ENCODE measurements at regions not wholly inside any gene's neighbourhood (a gene's known extent, or its start where the extent isn't known, plus 50 kb on each side); places are given as distances from the start of the nearest gene placed in this dataset.

DNA sequence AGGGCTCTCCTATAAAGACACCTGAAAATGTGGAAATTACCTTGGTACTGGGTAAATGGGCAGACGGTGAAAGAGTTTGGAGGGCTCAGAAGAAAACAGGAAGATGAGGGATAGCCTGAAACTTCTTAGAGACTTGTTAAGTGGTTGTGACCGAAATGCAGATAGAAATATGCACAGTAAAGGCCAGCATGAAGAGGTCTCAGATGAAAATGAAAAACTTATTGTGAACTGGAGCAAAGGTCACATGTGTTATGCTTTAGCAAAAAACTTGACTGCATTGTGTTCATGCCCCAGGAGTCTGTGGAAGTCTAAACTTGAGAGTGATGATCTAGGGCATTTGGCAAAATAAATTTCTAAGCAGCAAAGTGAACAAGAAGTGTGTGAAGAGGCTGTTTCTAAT, 137.1 kb downstream of the CBLN2 start:
- H3K4me1 Mint-ChIP-seq, result no peaks in the 10 kb centered on the region
- H3K36me3 Mint-ChIP-seq, result no peaks in the 10 kb centered on the region
- DNase-seq (ENCODE audit: low spot score in 2 of 2) (no peak), ATAC-seq (no peak)
- peaks cover 13% of the 10 kb centered on the region for H3K9me3 Mint-ChIP-seq
- no peak overlapping the region for H3K4me3 Mint-ChIP-seq
- no peak overlapping the region for H3K27ac Mint-ChIP-seq

DNA sequence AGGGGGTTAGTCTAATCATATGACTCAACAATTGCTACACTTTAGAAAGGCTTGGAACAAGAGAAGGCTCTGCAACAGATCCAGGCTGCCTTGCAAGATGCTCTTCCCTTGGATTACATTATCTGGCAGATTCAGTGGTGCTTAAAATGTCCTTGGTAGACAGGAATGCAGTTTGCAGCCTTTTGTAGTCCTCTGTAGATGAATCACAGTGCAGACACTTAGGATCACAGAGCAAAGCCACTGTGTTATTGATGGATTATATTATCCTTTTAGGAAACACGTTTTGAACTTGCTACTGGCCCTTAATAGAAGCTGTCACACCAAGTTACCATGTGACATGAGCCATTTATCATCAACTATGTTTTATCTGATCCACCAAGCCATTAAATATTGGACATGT, 152.2 kb downstream of the CBLN2 start:
- DNase-seq (ENCODE audit: low spot score in 2 of 2) (no peak), ATAC-seq (no peak)
- H3K9me3 Mint-ChIP-seq, result peaks cover 8% of the 10 kb centered on the region

DNA sequence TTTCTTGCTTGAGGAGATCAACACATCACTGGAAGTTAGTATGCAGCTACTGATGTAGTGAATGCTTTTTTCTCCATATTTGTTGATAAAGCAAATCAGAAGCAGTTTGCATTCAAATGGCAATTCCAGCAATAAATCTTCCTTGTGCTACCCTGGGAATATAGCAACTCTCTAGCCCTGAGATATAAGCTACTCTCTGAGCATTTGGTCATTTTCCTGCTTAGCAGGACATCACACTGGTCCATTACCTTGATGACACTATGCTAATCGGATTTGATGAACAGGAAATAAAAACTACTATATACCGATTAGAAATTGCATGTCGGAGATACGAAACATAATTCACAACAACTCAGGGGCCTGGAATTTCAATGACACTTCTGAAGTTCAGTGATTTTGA, 152.7 kb downstream of the CBLN2 start:
- ATAC-seq, result no peak
- DNase-seq (ENCODE audit: low spot score in 2 of 2), result no peak
- Mint-ChIP-seq H3K9me3 (peaks cover 8% of the 10 kb centered on the region), H3K4me1 (no peaks in the 10 kb centered on the region), H3K27ac (no peak overlapping the region), H3K36me3 (peaks cover 4% of the 10 kb centered on the region), H3K4me3 (no peak overlapping the region)

More for the DNA sequence above, 152.2 kb downstream of the CBLN2 start:
- Mint-ChIP-seq H3K36me3 (peaks cover 4% of the 10 kb centered on the region), H3K4me3 (no peak overlapping the region), H3K4me1 (no peaks in the 10 kb centered on the region), H3K27ac (no peak overlapping the region)

DNA sequence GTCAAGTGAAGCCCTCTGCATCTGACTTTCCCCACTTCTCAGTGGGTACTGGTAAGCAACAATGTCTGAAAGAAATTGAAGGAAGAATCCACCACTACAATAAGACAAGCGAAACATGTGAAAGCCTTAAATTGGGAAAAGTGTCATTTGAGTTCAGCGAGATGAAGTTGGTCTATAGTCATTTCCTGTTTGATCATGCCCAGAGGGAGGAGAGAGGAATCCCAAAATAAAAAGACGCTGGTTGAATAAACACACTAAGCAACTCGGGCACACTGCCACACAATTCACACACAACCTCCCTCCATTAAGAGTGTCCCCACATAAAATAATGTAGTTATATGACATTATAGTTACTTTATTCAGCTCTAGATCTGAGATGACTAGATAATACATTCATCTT, 166.1 kb downstream of the CBLN2 start:
- H3K36me3 Mint-ChIP-seq, result no peaks in the 10 kb centered on the region
- no peaks in the 10 kb centered on the region for H3K4me1 Mint-ChIP-seq
- no peak for DNase-seq (ENCODE audit: low spot score in 2 of 2)

DNA sequence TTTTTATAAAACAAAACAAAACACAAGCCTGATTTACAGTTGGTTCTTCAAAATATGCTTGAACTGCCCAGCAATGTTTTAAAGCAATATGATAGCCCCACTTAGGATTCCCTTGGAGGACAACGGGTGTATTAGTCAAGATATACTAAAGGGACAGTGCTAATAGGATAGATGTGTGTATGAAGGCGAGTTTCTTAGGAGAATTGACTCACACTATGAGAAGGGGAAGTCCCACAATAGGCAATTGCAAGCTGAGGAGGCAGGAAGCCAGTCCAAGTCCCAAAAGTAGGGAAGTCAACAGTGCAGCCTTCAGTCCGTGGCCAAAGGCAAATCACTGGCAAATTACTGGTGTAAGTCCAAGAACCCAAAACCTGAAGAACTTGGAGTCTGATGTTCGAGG, 167.9 kb downstream of the CBLN2 start:
- H3K9me3 Mint-ChIP-seq, result peaks cover 10% of the 10 kb centered on the region
- DNase-seq (ENCODE audit: low spot score in 2 of 2) (no peak), ATAC-seq (no peak)
- H3K36me3 Mint-ChIP-seq, result no peaks in the 10 kb centered on the region
- H3K4me1 Mint-ChIP-seq, result no peaks in the 10 kb centered on the region
- no peak overlapping the region for H3K4me3 Mint-ChIP-seq
- H3K27ac Mint-ChIP-seq, result no peak overlapping the region

More for the DNA sequence above, 166.1 kb downstream of the CBLN2 start:
- Mint-ChIP-seq H3K27ac (no peak overlapping the region), H3K9me3 (peaks cover 7% of the 10 kb centered on the region), H3K4me3 (no peak overlapping the region)
- no peak for ATAC-seq

DNA sequence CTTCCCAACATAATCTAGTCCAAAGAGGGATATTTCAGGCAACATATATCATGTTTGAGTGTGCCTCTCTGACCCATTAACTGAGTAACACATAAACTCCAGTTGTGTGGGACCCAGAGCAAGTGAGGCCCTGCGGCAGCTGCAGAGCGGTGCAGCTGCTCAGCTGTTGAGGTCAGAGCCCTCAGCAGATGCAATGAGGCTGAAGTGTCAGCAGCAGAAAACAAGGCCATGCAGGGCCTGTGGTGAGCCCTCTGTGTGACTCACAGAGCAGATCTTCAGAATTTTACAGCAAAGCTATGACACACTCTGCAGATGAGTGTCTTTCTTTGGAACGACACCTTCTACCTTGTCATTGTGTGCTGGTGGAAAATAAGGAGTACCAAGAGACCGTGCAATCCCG, 168.5 kb downstream of the CBLN2 start:
- H3K36me3 Mint-ChIP-seq, result no peaks in the 10 kb centered on the region
- no peak for DNase-seq (ENCODE audit: low spot score in 2 of 2)
- no peak overlapping the region for H3K27ac Mint-ChIP-seq
- no peaks in the 10 kb centered on the region for H3K4me1 Mint-ChIP-seq
- no peak for ATAC-seq
- H3K4me3 Mint-ChIP-seq, result no peak overlapping the region
- peaks cover 10% of the 10 kb centered on the region for H3K9me3 Mint-ChIP-seq

DNA sequence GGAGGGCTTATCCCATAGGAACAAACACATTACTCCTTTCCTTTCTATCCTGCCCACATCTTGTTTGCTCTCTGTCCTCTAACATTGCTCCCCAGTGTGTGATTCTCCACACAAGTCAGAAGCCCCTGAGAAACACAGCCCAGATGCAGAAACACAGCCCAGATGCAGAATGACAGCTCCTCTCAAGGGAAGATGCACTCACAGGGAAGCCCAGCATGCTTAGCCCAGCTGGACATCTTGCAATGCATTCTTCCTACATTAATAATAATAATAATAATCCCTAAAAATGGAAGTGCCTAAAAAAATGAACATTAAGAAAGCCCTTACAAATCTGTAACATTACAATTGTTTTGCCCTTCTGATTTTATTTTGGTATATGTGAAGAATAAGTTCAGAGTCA, 172.1 kb downstream of the CBLN2 start:
- Mint-ChIP-seq H3K27ac (no peak overlapping the region), H3K4me3 (no peak overlapping the region), H3K36me3 (no peaks in the 10 kb centered on the region), H3K4me1 (no peaks in the 10 kb centered on the region), H3K9me3 (peaks cover 10% of the 10 kb centered on the region)
- DNase-seq (ENCODE audit: low spot score in 2 of 2) (no peak), ATAC-seq (no peak)

DNA sequence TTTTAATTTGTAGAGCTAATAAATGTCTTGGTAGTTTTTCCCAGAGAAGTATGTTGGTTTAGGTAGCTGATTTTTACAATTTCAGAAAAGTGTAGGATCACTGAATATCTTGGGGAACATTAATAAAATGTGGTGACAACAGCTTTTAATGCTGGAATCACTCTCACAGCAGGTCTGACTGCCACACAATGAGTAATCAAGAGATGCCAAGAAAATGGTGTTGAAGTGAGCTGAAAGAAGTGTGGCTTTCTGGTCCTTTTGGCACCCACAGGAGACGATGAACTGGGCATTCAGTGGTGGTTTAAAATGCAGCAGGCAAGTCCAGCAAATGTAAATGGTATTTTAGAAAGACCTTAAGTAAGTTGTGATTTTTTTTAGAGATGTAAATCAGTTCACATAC, 175.8 kb downstream of the CBLN2 start:
- H3K9me3 Mint-ChIP-seq, result peaks cover 23% of the 10 kb centered on the region
- no peaks in the 10 kb centered on the region for H3K4me1 Mint-ChIP-seq
- DNase-seq (ENCODE audit: low spot score in 2 of 2) (no peak), ATAC-seq (no peak)
- H3K27ac Mint-ChIP-seq, result no peak overlapping the region
- no peaks in the 10 kb centered on the region for H3K36me3 Mint-ChIP-seq
- H3K4me3 Mint-ChIP-seq, result no peak overlapping the region

DNA sequence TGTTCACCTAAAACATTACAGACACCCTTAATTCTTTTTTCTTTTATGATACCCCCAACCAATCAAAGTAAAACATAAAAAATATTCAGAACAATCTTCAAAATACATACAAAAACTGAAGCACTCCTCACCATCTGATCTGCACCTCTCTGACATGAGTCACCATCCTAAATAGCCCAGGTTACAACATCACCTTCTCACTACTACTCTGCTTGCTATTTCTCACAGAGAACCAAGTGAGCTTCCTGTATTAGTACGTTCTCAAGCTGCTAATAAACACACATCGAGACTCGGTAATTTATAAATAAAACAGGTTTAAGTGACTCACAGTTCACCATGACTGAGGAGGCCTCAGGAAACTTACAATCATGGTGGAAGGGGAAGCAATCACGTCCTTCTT, 183.5 kb downstream of the CBLN2 start:
- no peak for DNase-seq (ENCODE audit: low spot score in 2 of 2)
- Mint-ChIP-seq H3K4me1 (no peaks in the 10 kb centered on the region), H3K9me3 (peaks cover 25% of the 10 kb centered on the region), H3K36me3 (no peaks in the 10 kb centered on the region), H3K4me3 (no peak overlapping the region), H3K27ac (no peak overlapping the region)
- no peak for ATAC-seq

DNA sequence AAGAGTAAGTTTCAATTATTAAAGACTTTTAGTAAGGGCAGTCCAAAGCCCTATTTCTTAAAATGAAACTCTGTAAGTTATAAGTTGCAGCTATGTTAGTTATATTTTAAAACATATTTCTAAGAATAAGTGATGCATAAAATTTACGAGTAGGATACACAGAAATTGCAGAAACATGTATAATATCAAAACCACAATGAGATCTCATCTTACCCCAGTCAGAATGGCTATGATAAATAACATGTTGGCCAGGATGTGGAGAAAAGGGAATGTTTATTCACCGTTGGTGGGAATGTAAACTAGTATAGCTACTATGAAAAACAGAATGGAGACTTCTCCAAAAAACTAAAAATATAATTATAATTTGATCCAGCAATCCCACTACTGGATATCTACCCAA, 201.2 kb downstream of the CBLN2 start:
- Mint-ChIP-seq H3K36me3 (no peaks in the 10 kb centered on the region), H3K4me1 (no peaks in the 10 kb centered on the region), H3K27ac (no peak overlapping the region)

DNA sequence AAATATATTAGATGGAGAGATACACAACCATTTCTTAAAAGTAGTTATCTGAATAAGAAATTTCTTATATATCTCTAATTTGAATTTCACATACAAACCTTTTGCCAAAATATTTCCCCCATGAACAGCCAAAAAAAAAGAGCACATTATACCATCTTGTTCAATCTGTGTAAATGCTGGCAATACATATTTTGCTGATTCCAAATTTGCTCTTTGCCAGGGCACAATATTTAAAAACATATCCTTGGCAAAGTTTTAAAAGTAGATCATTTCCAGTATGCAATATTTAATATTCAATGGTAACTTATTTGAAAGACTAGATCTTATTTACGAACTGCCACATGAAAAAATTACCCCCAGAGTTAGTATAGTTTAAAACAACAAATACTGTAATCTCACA, 204.2 kb downstream of the CBLN2 start:
- H3K36me3 Mint-ChIP-seq, result no peaks in the 10 kb centered on the region
- H3K4me1 Mint-ChIP-seq, result no peaks in the 10 kb centered on the region
- no peak overlapping the region for H3K27ac Mint-ChIP-seq
- peaks cover 15% of the 10 kb centered on the region for H3K9me3 Mint-ChIP-seq
- DNase-seq (ENCODE audit: low spot score in 2 of 2), result no peak
- no peak overlapping the region for H3K4me3 Mint-ChIP-seq
- no peak for ATAC-seq

More for the DNA sequence above, 201.2 kb downstream of the CBLN2 start:
- ATAC-seq (no peak), DNase-seq (ENCODE audit: low spot score in 2 of 2) (no peak)
- no peak overlapping the region for H3K4me3 Mint-ChIP-seq
- H3K9me3 Mint-ChIP-seq, result peaks cover 16% of the 10 kb centered on the region

DNA sequence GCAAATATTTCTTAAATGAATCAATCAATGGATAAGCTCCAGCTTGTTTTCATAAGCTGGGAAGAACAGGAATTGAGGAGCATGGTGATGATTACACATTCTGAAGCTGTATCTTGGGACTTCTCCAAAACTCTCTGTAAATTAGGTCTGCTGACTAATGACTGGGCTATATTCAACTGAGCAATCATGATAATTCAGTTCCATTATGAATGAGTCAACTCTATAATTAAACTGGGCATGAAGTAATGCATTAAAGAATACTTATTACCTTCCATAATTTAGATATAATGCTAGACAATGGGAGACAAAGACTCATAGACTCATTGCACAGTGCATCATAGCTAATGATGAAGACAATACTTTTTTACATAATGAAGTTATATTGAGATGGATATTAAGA, 207.4 kb downstream of the CBLN2 start:
- no peak for DNase-seq (ENCODE audit: low spot score in 2 of 2)
- ATAC-seq, result no peak
- no peaks in the 10 kb centered on the region for H3K4me1 Mint-ChIP-seq
- H3K27ac Mint-ChIP-seq, result no peak overlapping the region
- H3K9me3 Mint-ChIP-seq, result peaks cover 15% of the 10 kb centered on the region
- H3K4me3 Mint-ChIP-seq, result no peak overlapping the region
- H3K36me3 Mint-ChIP-seq, result no peaks in the 10 kb centered on the region

DNA sequence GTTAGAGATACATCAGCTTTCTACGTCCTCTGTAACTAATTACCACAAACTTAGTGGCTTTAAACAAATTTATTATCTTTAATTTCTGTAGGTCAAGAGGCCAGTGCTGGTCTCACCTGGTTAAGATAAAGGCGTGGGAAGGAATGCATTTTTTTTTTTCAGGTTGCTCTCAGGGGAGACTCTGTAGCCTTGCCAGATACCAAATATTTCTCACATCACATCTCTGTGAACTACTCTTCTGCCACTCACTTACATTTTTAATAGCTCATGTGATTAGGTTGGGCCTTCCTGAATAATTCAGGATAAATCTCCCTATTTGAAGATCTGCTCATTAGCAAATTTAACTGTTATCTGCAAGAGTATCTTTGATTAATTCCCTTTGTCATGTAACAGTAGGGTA, 214.6 kb downstream of the CBLN2 start:
- no peak for ATAC-seq
- no peak for DNase-seq (ENCODE audit: low spot score in 2 of 2)
- H3K4me3 Mint-ChIP-seq, result no peak overlapping the region
- no peak overlapping the region for H3K27ac Mint-ChIP-seq
- H3K9me3 Mint-ChIP-seq, result peaks cover 15% of the 10 kb centered on the region
- H3K36me3 Mint-ChIP-seq, result no peaks in the 10 kb centered on the region
- no peaks in the 10 kb centered on the region for H3K4me1 Mint-ChIP-seq

DNA sequence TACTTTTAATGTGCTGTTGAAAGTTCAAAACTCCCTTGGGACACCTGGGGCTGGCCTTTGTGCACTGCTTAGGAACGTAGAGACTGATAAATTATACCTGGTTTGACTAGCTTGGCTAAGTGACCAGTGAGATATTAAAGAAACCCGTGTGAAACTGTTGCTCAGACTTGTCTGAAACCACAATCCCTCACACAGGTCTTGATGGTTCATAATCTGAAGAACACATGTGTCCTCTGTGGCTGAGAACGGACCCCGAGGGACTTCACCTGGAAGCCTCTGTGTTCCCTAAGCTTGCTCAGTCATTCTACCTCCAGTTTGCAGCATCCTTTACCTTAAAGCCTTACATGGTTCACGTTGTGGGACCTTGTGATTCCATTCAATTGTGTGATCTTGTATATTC, 218.8 kb downstream of the CBLN2 start:
- Mint-ChIP-seq H3K9me3 (peaks cover 20% of the 10 kb centered on the region), H3K36me3 (no peaks in the 10 kb centered on the region), H3K4me3 (no peak overlapping the region), H3K27ac (no peak overlapping the region), H3K4me1 (no peaks in the 10 kb centered on the region)
- no peak for ATAC-seq
- DNase-seq (ENCODE audit: low spot score in 2 of 2), result no peak

DNA sequence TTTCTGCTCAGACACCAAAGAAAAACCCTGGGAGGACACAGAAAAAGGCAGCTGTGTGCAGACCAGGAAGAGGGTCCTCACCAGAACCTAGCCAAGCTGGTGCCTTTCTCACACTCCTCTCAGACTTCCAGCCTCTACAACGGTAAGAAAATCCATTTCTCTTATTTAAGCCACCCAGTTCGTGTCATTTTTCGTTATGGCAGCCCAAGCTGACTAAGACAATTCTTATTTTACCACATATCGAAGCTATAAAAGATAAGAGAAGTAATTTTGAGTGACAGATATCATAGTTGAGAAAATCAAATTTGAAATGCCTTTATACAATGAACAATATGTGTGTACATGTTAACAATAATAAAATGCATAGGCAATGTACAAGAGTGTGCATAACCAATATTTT, 219.5 kb downstream of the CBLN2 start:
- peaks cover 23% of the 10 kb centered on the region for H3K9me3 Mint-ChIP-seq

DNA sequence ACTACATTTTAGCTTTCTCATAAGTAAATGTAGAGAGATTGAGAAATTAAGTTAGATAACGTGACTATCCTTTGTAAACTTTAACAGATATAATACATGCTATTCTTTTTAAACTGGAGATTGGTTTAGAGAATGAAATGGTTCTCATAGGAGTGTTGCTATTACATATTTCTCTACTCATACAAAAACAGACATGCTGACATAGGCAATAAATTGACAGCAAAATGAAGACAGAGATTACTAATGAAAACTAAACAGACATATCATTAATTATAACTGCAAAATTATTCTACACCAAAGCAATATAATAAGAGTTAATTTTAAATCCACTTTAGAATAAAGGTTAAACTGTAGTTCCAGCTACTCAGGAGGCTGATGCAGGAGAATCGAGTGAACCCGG, 227.6 kb downstream of the CBLN2 start:
- H3K9me3 Mint-ChIP-seq, result peaks cover 30% of the 10 kb centered on the region
- H3K4me3 Mint-ChIP-seq, result no peak overlapping the region
- no peak for DNase-seq (ENCODE audit: low spot score in 2 of 2)
- no peak overlapping the region for H3K27ac Mint-ChIP-seq
- no peak for ATAC-seq
- H3K4me1 Mint-ChIP-seq, result no peaks in the 10 kb centered on the region
- H3K36me3 Mint-ChIP-seq, result no peaks in the 10 kb centered on the region

More for the DNA sequence above, 219.5 kb downstream of the CBLN2 start:
- no peak overlapping the region for H3K27ac Mint-ChIP-seq
- H3K4me3 Mint-ChIP-seq, result no peak overlapping the region
- DNase-seq (ENCODE audit: low spot score in 2 of 2) (no peak), ATAC-seq (no peak)
- no peaks in the 10 kb centered on the region for H3K36me3 Mint-ChIP-seq
- no peaks in the 10 kb centered on the region for H3K4me1 Mint-ChIP-seq
